ENCODE measurements at regions not wholly inside any gene's neighbourhood (a gene's known extent, or its start where the extent isn't known, plus 50 kb on each side); places are given as distances from the start of the nearest gene placed in this dataset.

GRCh38 chr1:229138058-229138457 lies 132.9 kb upstream of the RAB4A start:
- H3K27me3 ChIP-seq (ENCODE audit: control insufficient read depth in 4 of 4, insufficient read depth in 4 of 4, low read length in 3 of 4), result no peaks in the 10 kb centered on the region
- peaks cover 0 to 3% (median 0%) of the 10 kb centered on the region in 4 donors for H3K9me3 ChIP-seq (ENCODE audit: control insufficient read depth in 4 of 4, low read length in 3 of 4)
- no peaks in the 10 kb centered on the region for H3K4me1 ChIP-seq (ENCODE audit: control insufficient read depth in 4 of 4, insufficient read depth in 4 of 4, low read length in 3 of 4)
- WGBS, result 95% methylated on average over 3 of the region's 3 CpGs
- H3K9ac ChIP-seq (ENCODE audit: low read depth in 1 of 2, low read length in 2 of 2), result no peak overlapping the region
- H3K36me3 ChIP-seq (ENCODE audit: control insufficient read depth in 4 of 4, insufficient read depth in 3 of 4, low read depth in 1 of 4, low read length in 3 of 4), result no peaks in the 10 kb centered on the region
- DNase-seq (ENCODE audit: low spot score), result no peak
- H3K27ac ChIP-seq (ENCODE audit: low read depth in 1 of 2, low read length in 2 of 2), result no peak overlapping the region
- H3K4me3 ChIP-seq (ENCODE audit: low read depth in 1 of 3, low read length in 3 of 3), result no peak overlapping the region
- TF ChIP-seq RAD21 (IDR thresholded peaks at IDR 0.05), result no peak
- no peak for TF ChIP-seq ATF3 (IDR thresholded peaks at IDR 0.05)
- TF ChIP-seq, protein P1, sequence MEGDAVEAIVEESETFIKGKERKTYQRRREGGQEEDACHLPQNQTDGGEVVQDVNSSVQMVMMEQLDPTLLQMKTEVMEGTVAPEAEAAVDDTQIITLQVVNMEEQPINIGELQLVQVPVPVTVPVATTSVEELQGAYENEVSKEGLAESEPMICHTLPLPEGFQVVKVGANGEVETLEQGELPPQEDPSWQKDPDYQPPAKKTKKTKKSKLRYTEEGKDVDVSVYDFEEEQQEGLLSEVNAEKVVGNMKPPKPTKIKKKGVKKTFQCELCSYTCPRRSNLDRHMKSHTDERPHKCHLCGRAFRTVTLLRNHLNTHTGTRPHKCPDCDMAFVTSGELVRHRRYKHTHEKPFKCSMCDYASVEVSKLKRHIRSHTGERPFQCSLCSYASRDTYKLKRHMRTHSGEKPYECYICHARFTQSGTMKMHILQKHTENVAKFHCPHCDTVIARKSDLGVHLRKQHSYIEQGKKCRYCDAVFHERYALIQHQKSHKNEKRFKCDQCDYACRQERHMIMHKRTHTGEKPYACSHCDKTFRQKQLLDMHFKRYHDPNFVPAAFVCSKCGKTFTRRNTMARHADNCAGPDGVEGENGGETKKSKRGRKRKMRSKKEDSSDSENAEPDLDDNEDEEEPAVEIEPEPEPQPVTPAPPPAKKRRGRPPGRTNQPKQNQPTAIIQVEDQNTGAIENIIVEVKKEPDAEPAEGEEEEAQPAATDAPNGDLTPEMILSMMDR (IDR thresholded peaks at IDR 0.05; ENCODE audit: low read depth, low read length, missing input control), result no peak
- TF ChIP-seq HNF4G (IDR thresholded peaks at IDR 0.05), result no peak
- TF ChIP-seq EGR1 (IDR thresholded peaks at IDR 0.05; ENCODE audit: low read depth in 2 of 2), result no peak
- TF ChIP-seq MAX (IDR thresholded peaks at IDR 0.05), result no peak
- no peak for TF ChIP-seq FOXA1 (IDR thresholded peaks at IDR 0.05)

- no peak overlapping the region for H3K27ac ChIP-seq (ENCODE audit: low read depth in 1 of 2, low read length in 2 of 2)
- no peaks in the 10 kb centered on the region for H3K36me3 ChIP-seq (ENCODE audit: control insufficient read depth in 4 of 4, insufficient read depth in 3 of 4, low read depth in 1 of 4, low read length in 3 of 4)
- TF ChIP-seq RXRA (IDR thresholded peaks at IDR 0.05), result no peak
- no peak for TF ChIP-seq ATF3 (IDR thresholded peaks at IDR 0.05)
- TF ChIP-seq HNF4G (IDR thresholded peaks at IDR 0.05), result no peak
- no peak for TF ChIP-seq YY1 (IDR thresholded peaks at IDR 0.05)
- no peak for TF ChIP-seq REST (IDR thresholded peaks at IDR 0.05)
- TF ChIP-seq GABPA (IDR thresholded peaks at IDR 0.05 in 1 of 2, conservative IDR thresholded peaks at IDR 0.05 in 1 of 2), result no peak
- no peak for TF ChIP-seq FOXA2 (IDR thresholded peaks at IDR 0.05)
- TF ChIP-seq JUND (IDR thresholded peaks at IDR 0.05), result no peak
- no peak for TF ChIP-seq TAF1 (conservative IDR thresholded peaks at IDR 0.05)
- TF ChIP-seq EGR1 (IDR thresholded peaks at IDR 0.05; ENCODE audit: low read depth in 2 of 2), result no peak
- TF ChIP-seq HNF4A (conservative IDR thresholded peaks at IDR 0.05), result no peak
- TF ChIP-seq, protein P1 (IDR thresholded peaks at IDR 0.05; ENCODE audit: low read depth, low read length, missing input control), result no peak
- TF ChIP-seq NR2F2 (IDR thresholded peaks at IDR 0.05), result no peak
- no peaks in the 10 kb centered on the region for H3K4me1 ChIP-seq (ENCODE audit: control insufficient read depth in 4 of 4, insufficient read depth in 4 of 4, low read length in 3 of 4)
- no peak overlapping the region for H3K4me3 ChIP-seq (ENCODE audit: low read depth in 1 of 3, low read length in 3 of 3)
- 84% methylated on average over 12 of the region's 12 CpGs for WGBS
- H3K9me3 ChIP-seq (ENCODE audit: control insufficient read depth in 4 of 4, low read length in 3 of 4), result peaks cover 0 to 3% (median 0%) of the 10 kb centered on the region in 4 donors
- no peaks in the 10 kb centered on the region for H3K27me3 ChIP-seq (ENCODE audit: control insufficient read depth in 4 of 4, insufficient read depth in 4 of 4, low read length in 3 of 4)
- H3K9ac ChIP-seq (ENCODE audit: low read depth in 1 of 2, low read length in 2 of 2), result no peak overlapping the region
- no peak for DNase-seq (ENCODE audit: low spot score)
These were observed 131.4 kb upstream of the RAB4A start for GRCh38 chr1:229139331-229140118.

Measured in liver (tissue), 8 donors.